Coronary artery (tissue), 2 donors: ENCODE measurements at regions not wholly inside any gene's neighbourhood (a gene's known extent, or its start where the extent isn't known, plus 50 kb on each side); places are given as distances from the start of the nearest gene placed in this dataset.

Source experiments
- DNase-seq: peaks from one replicate; pipeline ENCODE4 v3.0.0-alpha.2; 2017; ENCODE audit warnings: low spot score
- H3K27ac ChIP-seq, 2 donors: fragments of 200-600 bp; sonication (generic); one replicate each; pipeline ENCODE4 v1.5.1; 2016 to 2019
- H3K4me3 ChIP-seq: fragments of 200-600 bp; sonication (generic); 2 replicates; pipeline ENCODE4 v1.5.1; 2016; ENCODE audit warnings: mild to moderate bottlenecking, moderate library complexity
- CTCF ChIP-seq: fragments of 200-600 bp; sonication (generic); IDR thresholded peaks from one replicate; pipeline ENCODE4 v1.5.1; 2019; ENCODE audit warnings: antibody characterized with exemption

DNA sequence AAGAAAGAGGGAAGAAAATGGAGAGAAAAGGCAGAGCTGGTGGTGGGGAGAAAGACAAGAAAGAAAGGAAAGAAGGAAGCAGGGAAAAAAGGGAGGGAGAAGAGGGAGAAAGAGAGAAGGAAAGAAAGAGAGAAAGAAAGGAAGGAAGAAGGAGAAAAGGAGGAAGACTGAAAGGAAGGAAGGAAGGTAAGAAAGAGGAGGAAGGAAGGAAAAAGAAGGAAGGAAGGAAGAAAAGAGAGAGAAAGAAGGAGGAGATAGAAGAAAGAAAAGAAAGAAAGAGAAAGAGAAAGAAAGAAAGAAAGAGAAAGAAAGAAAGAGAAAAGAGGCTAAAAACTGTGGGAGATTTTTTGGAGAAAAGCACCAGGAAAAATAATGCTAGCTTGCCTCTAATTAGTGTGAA lies 561.4 kb upstream of the GOT2 start:
- TF ChIP-seq CTCF = no peak
- H3K27ac ChIP-seq = no peak overlapping the region
- no peak for DNase-seq
- no peak overlapping the region for H3K4me3 ChIP-seq

- no peak overlapping the region for H3K27ac ChIP-seq
Observed at GRCh38 chr16:59290718-59291117, 556.6 kb upstream of the GOT2 start.

DNA sequence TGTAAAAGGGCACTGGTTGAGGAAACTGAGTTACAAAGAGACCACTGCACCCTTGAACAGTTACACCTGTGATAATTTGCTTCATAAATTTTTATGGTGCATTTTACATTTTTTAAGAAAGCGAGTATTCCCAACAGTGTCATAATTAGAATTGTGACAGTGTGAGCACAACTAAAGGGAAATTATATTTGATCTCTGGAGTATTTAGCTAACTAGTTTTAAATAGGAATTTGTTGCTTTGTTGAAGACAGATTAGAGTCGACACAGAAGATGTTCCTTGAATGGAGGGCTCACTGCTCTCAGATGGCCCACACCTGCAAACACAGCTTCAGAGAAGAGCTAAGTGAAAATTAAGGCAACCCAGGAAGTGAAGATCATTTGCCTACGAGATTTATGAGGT lies 555.0 kb upstream of the GOT2 start:
- no peak overlapping the region for H3K27ac ChIP-seq
- no peak overlapping the region for H3K4me3 ChIP-seq
- DNase-seq = no peak
- no peak for TF ChIP-seq CTCF

More at GRCh38 chr16:59290718-59291117, 556.6 kb upstream of the GOT2 start:
- DNase-seq = no peak
- no peak overlapping the region for H3K4me3 ChIP-seq
- no peak for TF ChIP-seq CTCF

- Histone ChIP-seq H3K27ac (no peak overlapping the region), H3K4me3 (no peak overlapping the region)
- DNase-seq = no peak
- no peak for TF ChIP-seq CTCF
Observed at GRCh38 chr16:59274141-59274540, 540.0 kb upstream of the GOT2 start.

- no peak overlapping the region for H3K27ac ChIP-seq
- H3K4me3 ChIP-seq = no peak overlapping the region
- no peak for TF ChIP-seq CTCF
- DNase-seq = no peak
Observed at GRCh38 chr16:59263955-59264354, 529.8 kb upstream of the GOT2 start.

DNA sequence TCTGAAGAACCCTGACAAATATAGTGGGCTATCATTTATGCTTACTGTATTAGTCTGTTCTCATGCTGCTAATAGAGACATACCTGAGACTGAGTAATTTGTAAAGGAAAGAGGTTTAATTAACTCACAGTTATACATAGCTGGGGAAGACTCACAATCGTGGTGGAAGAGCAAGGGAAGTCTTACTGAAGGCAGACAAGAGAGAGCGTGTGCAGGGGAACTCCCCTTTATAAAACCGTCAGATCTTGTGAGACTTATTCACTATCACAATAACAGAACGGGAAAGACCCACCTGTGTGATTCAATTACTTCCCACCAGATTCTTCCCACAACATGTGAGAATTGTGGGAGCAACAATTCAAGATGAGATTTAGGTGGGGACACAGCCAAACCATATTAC lies 526.8 kb upstream of the GOT2 start:
- Histone ChIP-seq H3K4me3 (no peak overlapping the region), H3K27ac (no peak overlapping the region)
- no peak for DNase-seq
- no peak for TF ChIP-seq CTCF

- no peak overlapping the region for H3K4me3 ChIP-seq
- DNase-seq = no peak
- no peak for TF ChIP-seq CTCF
- H3K27ac ChIP-seq = no peak overlapping the region
Observed at GRCh38 chr16:59259950-59260319, 525.8 kb upstream of the GOT2 start.
